Hypothalamus (tissue), 51 donors: ENCODE measurements at regions not wholly inside any gene's neighbourhood (a gene's known extent, or its start where the extent isn't known, plus 50 kb on each side); places are given as distances from the start of the nearest gene placed in this dataset.
"Not testable (repeated sequence)": the region's sequence is repeated elsewhere in the genome, so short reads cannot be mapped to it uniquely, and the experiment has no call there.

Experiments used
- DNase-seq, 51 donors: peaks; one replicate each; lab custom pipeline; 2025; lab: John Stamatoyannopoulos, UW

DNA sequence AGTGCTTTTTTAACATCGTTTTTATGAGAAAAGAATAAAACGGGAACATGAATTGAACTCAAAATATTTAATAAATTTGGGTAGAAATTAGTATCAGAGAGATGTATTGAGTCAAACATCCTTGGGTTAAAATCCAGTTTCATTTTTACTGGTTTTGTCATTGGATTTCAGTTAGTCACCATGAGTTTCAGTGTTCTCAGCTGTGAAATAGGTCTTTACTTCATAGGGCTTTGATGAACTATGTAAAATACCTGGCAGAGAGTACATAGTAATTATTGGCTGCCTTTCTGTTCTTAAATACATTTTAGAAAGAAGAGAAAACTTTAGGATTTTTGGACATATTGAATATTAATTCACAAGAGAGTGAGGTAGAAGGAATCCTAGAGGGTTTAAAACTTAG, 105.8 kb downstream of the TANC2 start:
- no peak for DNase-seq

DNA sequence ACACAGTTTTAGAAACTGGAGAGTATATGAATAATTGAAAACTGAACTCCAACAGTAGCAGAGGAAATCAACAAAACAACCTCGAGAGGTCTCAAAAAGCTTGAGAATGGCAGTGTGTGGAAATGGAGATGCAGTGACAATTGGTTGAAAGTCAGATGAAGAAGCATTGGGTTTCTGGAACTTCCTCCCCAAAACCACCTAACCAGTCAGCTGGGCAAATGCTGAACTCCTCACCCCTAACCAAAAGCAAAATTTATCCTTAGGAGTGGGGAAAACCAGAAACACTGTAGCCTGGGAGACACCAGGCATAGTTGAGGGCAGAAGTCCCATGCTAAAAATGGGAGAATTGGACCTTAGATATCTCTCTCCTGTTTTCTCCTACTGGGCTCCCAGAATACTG, 109.9 kb downstream of the TANC2 start:
- DNase-seq = no peak

DNA sequence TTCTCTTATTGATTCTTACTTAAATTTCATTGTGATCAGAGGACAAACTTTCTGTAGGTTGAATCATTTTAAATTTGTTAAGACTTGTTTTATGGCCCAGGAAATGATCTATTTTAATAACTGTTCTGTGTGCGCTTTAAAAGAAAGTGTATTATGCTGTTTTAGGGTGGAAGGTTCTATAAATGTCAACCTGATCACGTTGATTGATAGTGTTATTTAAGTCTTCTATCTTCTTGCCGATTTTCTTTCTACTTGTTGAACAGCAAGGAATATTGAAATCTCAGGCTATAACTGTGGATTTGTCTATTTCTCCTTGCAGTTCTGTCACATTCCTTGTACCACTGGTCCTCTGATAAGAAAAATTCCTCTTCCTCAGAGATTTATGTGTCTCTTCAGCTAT, 112.7 kb downstream of the TANC2 start:
- no peak for DNase-seq

DNA sequence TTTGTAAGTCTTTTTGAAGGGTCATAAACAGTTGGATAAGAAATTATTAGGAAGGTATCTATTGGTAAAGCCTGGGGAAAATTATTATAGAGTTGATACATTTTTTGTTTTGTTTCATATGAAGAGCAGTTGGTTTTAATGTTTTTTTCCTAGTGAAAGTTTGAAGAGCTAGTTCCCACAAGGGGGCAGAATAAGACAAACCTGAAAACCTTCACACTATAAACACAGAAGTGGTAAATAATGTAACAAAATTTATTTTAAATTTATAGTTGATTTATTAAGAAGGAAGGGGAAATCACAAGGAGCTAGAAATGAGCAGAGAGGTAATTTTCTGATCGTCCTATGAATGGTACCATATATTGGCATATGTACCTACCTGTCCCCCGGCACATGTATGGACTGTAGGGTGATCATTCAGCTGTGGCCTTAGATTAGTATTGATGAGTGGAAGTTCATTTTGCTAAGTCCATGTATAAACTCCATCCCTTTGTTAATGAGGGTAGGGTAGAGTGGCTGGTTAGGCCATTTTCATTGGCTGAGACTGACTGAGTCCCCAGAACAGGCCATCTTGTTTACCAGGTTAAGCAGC, 116.3 kb downstream of the TANC2 start:
- no peak for DNase-seq

DNA sequence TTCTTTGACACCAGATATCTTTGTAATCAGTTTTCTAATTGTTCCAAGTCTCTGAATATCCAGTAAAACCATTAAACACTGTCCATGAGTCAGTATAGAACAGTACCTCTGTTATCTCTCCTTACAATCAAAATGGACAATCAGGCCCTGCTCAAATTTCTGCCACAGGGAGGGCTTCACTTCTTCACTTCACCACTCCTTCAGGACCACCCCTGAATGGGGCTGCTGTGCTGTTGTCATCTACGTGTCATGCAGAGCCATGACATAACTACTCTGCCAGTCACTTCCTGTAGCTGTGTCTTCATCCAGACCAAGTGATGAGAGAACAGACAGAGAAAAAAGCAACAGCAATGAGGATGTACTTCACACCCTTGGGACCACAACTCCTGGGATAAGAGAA, 116.9 kb downstream of the TANC2 start:
- DNase-seq = no peak

DNA sequence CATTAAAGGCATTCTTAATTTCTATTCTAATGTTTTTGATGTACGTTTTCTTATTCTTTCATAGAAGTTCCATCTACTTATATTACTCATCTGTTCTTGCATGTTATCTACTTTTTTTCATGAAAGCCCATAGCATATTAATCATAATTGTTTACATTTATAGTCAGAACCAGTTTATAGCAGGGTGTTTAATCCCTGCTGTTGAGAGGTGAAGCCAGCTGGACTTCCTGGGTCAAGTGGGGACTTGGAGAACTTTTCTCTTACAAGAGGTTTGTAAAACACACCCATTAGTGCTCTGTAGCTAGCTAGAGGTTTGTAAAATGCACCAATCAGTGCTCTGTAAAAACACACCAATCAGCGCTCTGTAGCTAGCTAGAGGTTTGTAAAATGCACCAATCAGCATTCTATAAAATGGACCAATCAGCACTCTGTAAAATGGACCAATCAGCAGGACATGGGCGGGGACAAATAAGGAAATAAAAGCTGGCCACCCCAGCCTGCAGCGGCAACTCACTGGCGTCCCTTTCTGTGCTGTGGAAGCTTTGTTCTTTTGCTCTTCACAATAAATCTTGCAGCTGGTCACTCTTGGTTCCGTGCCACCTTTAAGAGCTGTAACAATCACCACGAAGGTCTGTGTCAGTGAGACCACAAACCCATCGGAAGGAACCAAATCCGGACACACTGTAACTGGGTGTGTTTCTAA, 120.6 kb downstream of the TANC2 start:
- peak in 1 of 51 donors; percentile 8 for DNase-seq

DNA sequence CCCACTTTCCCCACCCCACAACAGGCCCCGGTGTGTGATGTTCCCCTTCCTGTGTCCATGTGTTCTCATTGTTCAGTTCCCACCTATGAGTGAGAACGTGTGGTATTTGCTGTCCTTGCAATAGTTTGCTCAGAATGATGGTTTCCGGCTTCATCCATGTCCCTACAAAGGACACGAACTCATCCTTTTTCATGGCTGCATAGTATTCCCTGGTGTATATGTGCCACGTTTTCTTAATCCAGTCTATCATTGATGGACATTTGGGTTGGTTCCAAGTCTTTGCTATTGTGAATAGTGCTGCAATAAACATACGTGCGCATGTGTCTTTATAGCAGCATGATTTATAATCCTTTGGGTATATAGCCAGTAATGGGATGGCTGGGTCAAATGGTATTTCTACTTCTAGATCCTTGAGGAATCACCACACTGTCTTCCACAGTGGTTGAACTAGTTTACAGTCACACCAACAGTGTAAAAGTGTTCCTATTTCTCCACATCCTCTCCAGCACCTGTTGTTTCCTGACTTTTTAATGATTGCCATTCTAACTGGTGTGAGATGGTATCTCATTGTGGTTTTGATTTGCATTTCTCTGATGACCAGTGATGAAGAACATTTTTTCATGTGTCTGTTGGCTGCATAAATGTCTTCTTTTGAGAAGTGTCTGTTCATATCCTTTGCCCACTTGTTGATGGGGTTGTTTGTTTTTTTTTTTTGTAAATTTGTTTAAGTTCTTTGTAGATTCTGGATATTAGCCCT, 124.5 kb downstream of the TANC2 start:
- DNase-seq = not testable (repeated sequence)

DNA sequence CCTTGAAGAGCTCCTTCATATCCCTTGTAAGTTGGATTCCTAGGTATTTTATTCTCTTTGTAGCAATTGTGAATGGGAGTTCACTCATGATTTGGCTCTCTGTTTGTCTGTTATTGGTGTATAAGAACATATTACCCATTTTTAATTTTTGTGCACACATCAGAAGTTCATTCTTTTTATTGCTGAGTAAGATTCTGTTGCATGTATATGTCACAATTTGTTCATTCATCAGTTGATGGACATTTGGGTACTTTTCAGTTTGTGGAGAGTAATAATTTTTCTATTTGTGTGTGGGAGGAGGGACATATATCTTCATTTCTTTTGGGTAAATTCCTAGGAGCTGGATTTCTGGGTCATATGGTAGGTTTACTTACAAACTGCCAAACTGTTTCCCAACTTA, 125.9 kb downstream of the TANC2 start:
- DNase-seq = not testable (repeated sequence)

DNA sequence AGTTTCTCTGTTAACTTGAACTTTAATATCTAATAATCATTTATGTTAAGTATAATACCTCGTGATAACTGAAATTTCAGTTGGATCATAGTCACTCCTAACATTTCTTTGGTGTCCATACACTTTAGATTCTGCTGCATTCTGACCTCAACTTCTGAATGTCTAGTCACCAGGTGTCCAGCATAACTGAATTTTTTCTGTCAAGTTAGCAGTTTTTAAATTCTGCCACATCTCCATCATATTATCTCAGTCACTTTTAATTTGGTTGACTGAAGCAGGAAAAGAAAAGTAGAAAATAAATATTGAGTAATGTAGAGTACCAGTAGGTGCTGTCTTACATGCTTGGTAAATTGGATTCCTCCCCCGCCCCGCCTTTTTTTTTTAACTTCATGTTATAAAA, 128.6 kb downstream of the TANC2 start:
- DNase-seq = no peak

DNA sequence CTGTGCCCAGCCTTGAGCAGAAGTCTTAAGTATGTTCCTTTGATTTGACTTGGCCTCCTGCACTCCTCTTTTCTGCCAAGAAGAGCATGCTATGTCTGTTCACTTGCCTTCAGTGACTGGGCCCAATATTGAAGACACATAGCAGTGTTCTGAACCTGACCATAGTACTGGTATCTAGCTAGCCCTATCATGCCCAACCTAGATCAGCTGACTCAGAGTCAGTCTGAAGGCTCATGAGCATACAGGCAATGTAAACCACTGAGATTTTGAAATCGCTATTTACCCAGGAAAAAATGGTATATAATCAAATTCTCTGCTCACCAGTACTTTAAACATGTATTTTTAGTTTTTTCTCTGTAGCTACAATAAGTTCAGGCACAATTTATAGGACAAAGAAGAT, 129.4 kb downstream of the TANC2 start:
- no peak for DNase-seq

DNA sequence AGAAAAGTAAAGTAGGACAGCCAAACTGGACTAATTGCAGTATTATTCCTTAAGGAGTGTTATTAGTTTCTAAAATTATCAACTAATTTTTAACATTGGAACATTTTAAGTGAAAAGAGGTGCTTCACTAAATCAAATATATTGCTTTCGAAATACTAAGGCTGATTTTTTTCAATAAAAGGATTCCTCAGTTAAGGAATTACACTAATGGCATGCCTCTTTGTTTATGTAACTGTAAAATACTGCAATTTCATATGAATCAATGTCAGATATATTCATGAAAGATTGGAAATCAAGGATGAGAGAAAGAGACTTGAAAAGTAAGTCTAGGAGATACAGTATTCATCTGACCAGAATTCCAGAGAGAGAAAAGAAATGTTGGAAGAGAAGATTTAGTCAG, 129.8 kb downstream of the TANC2 start:
- no peak for DNase-seq

DNA sequence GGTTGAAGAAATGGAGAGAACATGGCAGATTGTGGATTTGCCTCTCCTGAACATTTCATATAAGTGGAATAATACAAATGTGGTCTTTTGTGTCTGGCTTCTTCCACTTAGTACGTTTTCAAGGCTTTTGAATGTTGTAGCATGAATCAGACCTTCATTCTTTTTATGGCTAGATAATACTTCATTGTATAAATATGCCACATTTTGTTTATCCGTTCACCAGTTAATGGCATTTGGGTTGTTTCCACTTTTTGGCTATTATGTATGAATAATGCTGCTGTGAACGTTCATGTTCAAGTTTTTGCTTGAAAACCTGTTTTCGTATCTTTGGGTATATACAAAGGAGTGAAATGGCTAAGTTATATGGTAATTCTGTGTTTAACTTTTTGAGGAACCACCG, 130.4 kb downstream of the TANC2 start:
- DNase-seq = no peak

DNA sequence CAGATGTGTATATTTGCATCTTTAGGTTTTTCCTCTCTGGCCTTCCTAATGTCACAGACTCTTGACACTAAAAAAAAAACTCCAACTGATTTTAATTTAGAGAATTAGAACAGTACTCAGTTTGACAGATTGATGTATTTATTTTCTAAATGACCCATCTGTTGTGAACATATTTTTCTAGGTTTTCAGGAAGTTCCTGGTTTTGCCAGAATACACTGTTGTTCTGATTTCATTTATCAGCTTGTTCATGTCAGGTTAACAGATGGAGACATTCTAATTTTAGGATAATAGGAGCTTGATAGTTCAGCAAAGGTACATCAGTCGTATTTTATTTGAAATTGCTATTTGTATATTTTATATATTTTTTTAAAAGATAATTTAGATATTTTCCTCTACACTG, 133.4 kb downstream of the TANC2 start:
- no peak for DNase-seq

DNA sequence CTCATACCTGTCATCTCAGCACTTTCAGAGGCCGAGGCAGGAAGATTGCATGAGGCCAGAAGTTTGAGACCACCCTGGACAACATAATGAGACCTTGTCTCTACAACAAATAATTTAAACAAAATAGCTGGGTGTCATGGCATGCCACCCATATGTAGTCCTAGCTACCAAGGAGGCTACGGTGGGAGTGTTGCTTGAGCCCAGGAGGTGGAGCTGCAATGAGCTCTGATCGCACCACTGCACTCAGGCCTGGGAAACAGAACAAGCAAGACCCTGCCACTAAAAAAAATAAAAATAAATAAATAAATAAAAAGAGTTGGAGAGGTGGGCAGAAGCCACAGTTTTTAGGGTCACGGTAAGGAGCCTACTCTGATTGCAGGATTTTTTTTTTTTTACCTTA, 136.0 kb downstream of the TANC2 start:
- DNase-seq = no peak

DNA sequence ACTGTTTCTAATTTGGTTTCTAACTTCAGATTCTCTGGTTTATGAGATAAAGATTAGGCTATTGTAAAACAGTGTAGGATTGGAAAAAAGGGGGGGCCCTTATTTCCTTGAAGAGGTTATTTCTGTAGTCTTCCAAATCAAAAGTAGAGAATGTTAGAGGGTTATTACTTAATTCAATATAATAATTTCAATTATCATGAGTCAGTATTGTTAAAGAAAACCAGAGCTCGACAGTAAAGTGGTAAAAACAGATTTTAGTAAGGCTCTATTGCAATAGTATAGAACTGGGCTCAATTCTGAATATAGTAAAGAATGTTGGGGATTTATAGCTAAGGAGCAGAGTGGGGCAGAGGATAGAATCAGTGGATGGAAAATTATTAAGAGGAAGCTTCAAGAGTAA, 140.0 kb downstream of the TANC2 start:
- DNase-seq = no peak

DNA sequence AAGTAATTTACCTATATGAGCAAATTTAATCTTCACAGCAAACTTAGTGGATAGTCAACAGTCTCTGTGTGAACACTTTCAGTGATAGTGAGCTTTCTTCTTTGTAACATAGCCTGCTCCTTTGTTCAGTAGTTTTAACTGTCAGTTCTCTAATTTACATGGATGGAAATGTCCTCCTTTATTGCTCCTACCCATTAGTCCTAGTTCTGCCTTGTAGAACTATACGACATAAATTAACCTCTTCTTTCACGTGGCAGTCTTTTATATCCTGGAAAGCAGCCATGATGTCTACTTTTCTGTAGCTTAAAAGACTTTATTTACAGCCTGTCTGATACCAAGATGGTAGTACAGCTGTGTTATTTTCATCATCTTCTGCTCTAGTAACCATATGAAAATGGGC, 143.6 kb downstream of the TANC2 start:
- DNase-seq = no peak

DNA sequence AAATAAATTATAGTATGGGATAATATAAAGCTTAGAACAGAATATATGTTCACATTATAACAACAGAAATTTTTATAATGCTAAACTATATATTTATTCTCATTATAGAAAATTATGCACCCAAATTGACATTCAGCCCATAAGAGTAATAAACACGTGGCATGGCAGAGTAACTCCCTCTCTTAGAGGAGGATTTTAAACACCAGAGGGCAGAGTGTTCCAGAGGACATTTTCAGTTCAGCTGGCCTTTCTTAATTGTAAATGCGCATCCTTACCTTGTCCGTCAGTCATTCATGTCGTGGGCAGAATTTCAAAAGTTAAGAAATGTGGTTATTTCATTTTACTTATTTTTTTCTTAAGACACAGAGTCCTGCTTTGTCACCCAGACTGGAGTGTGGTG, 147.1 kb downstream of the TANC2 start:
- peak in 3 of 51 donors; percentile 12 to 28 (median 18) for DNase-seq

DNA sequence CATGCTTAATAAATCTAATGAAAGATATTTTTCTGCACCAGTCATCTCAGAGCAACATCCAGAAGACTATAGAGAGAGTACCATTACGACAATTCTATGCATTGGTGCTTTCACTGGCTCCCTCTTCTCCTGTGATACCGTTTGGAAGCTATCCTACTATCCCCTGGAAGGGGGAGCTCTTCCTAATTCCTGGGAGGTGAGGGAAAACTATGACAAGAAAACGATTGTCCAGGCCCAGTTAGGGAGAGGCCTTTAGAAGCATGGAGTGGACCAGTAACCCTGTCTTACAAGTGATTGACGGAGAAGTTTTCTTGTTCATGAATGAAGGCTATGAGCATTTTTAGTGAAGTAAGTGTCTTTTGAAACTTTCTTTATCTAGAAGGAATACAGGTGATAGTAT, 150.2 kb downstream of the TANC2 start:
- DNase-seq = no peak

DNA sequence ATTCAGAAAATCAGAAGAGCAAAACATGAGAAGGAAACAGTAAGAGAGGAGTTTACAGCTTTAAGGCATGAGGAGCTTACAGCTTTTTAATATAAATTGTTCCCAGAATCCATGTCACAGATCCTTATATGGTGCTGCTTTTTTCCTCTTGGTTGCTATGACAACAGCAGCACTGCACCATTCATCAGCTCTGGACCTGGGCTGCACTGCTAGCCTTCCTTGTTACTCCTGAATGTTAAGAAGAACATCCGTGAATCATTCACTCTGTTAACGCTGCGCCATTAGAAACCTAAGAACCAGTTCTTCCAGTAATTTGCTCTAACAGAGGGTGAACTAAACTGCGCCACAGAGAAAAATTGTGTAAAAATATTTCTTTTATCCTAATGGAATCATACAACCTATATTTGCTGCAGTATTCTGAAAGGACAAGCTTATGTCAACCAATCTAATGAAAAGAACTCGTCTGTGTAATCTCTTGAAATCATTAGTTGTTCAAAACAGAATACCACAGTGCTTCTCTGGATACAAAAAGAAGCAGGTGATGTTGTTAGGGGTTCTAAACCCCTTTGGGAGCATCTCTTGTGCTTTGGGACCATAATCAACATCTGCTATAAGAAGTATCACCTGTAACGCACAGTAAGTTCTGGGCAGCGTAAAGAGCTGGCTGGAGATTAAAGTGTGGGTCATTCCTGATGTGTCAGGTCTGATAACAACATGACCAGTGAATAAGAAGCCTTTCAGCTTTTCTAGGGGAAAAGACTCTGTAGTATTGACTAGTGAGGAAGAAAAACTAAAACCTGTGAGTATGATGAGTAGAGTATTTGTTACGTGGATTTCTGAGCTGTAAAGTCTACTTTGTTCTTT, 151.2 kb downstream of the TANC2 start:
- DNase-seq = peak in 22 of 51 donors; percentile 7 to 75 (median 26)

DNA sequence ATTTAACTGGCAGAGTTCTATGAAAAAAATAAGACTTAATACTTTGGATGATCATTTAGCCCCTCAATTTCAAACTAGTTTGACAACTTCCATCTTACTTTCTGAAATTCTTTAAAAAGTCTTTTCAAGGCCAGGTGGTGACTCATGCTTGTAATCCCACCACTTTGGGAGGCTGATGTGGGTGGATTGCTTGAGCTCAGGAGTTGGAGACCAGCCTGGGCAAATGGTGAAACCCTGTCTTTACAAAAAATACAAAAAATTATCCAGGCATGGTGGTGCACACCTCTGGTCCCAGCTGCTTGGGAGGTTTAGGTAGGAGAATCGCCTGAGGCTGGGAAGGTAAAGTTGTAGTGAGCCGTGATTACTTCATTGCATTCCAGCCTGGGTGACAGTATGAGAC, 154.4 kb downstream of the TANC2 start:
- DNase-seq = no peak

DNA sequence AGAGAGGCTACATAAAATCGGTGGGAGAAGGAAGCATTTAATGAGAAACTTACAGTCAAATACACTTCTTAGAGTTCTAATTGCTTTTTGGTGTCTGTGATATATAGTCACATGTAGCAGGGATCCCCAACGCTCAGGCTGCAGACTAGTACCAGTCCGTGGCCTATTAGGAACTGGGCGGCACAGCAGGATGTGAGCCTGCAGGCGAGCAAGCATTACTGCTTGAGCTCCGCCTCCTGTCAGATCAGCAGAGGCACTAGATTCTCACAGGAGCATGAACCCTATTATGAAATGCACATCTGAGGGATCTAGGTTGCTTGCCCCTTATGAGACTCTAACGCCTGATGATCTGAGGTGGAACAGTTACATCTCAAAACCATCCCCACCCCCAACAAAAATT, 158.5 kb downstream of the TANC2 start:
- no peak for DNase-seq
